GM18507 (cell line): ENCODE measurements at regions not wholly inside any gene's neighbourhood (a gene's known extent, or its start where the extent isn't known, plus 50 kb on each side); places are given as distances from the start of the nearest gene placed in this dataset.

Experiments used
- DNase-seq: peaks from one replicate; pipeline ENCODE4 v3.0.0; 2011; ENCODE audit warnings: low read depth; ENCODE audit not compliant: insufficient read length; ENCODE audit errors: extremely low spot score
- FAIRE-seq: peaks from 2 replicates; lab custom pipeline; 2011; peaks lifted over from hg19 to GRCh38; lab: Jason Lieb, UNC

- DNase-seq = no peak
Observed at GRCh38 chr11:91742155-91742554, 482.5 kb upstream of the FAT3 start.

GRCh38 chr11:91731051-91731450 is 493.6 kb upstream of the FAT3 start:
- DNase-seq = no peak
- no peak for FAIRE-seq

More at GRCh38 chr11:91742155-91742554, 482.5 kb upstream of the FAT3 start:
- no peak for FAIRE-seq

- no peak for DNase-seq
- no peak for FAIRE-seq
Observed at GRCh38 chr11:91730620-91731019, 494.0 kb upstream of the FAT3 start.

GRCh38 chr11:91730057-91730456 is 494.6 kb upstream of the FAT3 start:
- DNase-seq (no peak), FAIRE-seq (no peak)

DNA sequence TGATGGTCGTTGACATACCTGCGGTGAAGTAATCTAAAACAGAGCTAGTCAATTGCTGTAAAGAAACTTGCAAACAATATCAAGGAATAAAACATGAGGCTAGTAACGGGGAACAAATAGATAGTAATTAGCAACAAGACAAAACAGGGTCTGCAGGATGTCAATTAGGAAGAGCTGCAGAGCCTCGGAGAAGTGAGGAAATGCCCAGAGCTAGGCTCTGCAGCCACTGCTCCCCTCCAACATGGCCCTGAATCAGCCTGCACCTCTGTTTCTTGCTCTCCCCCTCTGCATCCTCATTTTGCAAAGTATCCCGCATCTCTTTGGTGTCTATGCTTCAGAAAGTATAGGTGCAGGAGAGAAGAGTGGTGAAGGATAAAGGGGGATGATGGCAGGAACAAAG is 507.4 kb upstream of the FAT3 start:
- FAIRE-seq (no peak), DNase-seq (no peak)

GRCh38 chr11:91707652-91708482 is 516.8 kb upstream of the FAT3 start:
- FAIRE-seq (no peak), DNase-seq (no peak)

- DNase-seq = no peak
- FAIRE-seq = no peak
Observed at GRCh38 chr11:91703042-91703441, 521.6 kb upstream of the FAT3 start.

GRCh38 chr11:91700854-91701253 is 523.8 kb upstream of the FAT3 start:
- DNase-seq = no peak
- no peak for FAIRE-seq

DNA sequence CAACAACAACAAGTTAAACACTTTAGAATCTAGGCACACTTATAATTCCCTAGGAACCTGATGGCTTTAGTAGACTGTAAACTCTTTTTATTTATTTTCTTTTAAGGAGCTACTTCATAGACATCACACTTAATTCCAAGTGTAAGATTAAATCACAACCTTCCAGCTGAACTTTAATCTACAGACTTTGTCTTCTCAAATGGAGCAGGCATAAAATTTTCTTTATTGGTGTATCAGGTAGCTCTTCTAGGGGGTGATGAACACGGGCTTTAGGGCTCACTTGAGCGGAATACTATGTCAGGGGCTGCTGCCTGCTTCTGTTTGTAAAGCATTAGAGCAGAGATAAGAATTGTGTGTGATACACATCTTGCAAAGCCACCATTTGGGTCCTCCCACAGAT is 525.8 kb upstream of the FAT3 start:
- DNase-seq (no peak), FAIRE-seq (no peak)

DNA sequence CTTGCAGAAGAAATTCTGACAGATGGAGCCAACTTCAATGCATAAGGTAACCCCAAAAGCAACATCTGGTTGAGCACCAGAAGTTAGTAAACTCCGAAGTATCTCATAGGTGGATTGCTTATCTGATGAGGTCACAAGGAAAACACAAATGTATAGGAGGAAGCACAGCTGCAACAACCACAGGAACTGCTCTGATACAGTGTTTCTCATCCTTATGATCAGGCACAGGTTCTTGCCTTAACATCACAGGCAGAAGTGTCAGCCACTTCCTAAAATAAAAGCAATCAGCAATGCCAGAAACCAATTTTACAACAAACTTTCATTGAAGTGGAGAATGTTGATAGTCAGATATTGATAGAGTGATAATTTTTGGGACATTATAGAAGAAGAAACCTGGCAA is 530.3 kb upstream of the FAT3 start:
- FAIRE-seq = no peak
- DNase-seq = no peak

DNA sequence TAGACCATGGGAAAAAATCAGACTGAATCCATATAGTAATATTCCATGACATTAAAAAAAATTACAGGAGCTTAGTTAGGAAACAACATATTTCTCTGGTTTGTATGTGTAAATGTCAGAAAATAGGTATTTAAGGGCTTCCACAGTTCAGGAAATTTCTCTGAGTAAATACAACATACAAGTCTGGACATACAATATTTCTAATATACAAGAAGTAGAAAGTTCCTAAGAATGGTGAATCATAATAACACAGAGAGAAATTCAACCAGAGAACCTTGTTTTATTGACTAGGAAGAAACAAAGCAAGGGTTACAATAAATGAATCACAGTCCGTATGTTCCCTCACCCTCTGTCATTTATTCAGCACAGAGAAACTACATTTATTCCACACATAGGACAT is 532.7 kb upstream of the FAT3 start:
- DNase-seq (no peak), FAIRE-seq (no peak)

GRCh38 chr11:91688672-91689071 is 535.9 kb upstream of the FAT3 start:
- DNase-seq (no peak), FAIRE-seq (no peak)

- no peak for FAIRE-seq
- DNase-seq = no peak
Observed at GRCh38 chr11:91686700-91687099, 537.9 kb upstream of the FAT3 start.

DNA sequence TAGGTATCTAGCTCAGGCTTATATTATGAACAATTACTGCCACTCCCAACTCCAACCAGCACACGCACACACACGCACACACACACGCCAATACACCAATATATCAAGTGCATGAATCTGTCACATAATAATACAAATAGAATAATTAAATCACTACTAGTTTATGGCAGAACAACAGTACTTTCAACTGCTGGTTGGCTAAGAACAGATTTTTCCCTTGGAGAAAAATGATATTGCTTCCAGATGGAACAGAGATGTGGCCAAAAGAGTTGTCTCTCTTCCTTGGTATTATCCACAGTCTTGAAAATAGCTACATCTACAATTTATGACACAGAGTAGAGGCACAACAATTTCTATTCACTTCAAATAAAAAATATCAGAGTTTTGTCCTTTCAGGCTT is 538.3 kb upstream of the FAT3 start:
- DNase-seq (no peak), FAIRE-seq (no peak)

- DNase-seq (no peak), FAIRE-seq (no peak)
Observed at GRCh38 chr11:91673705-91674104, 550.9 kb upstream of the FAT3 start.

DNA sequence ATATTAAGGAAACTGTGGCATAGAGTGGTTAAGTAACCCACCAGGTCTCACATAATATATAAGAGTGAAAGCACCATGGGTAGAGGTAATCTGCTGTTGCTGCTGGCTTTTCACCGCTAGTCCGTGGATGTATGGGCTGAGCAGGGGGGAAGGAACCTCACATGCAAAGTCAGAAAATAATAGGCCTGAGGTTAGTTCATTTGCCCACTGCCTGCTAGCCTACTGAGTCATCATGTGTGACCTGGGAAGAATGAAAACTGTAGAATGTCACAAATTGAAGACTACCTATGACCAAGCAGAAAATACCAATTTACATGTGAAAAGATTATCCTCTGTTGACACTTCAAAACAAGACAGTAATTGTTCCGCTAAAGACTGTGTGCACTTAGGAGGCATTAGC is 560.1 kb upstream of the FAT3 start:
- FAIRE-seq = no peak
- DNase-seq = no peak

- FAIRE-seq (no peak), DNase-seq (no peak)
Observed at GRCh38 chr11:91660036-91660435, 564.6 kb upstream of the FAT3 start.

DNA sequence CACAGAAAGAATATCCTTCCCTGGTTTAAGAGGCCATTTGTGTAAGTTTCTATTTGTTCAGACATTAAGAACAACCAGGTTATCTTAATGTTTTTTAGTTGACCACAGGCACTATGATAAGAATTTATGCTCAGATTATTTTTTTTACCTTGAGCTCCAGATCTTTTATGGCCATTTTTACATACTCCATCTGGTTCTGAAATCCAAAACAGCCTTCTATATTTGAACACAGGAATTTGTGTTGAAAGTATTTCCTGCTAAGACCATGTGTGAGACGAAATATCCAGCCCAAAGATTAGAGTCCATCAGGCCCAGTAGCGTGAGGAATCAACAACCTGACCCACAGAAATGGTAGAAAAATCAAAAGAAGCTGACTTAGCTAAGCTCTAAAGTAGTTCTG is 569.9 kb upstream of the FAT3 start:
- DNase-seq (no peak), FAIRE-seq (no peak)

GRCh38 chr11:91653079-91653754 is 571.4 kb upstream of the FAT3 start:
- FAIRE-seq (no peak), DNase-seq (no peak)

DNA sequence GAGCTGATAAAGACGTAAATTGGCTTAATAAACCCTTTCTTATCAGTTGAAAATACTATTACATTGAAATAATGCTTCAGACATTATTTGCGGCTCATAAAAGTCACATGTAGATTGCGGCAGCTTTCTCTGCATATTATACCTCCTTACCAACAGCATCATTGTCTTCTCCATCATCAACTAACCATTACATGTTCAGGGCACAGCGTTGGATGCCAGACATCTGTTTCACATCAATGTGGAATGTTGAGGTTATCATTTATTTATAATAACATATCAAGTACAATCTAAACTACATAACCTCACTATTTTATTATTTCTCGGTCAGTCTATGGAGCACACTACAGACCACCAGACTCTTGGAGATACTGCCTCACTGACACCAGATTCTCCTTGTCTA is 573.8 kb upstream of the FAT3 start:
- DNase-seq (no peak), FAIRE-seq (no peak)

DNA sequence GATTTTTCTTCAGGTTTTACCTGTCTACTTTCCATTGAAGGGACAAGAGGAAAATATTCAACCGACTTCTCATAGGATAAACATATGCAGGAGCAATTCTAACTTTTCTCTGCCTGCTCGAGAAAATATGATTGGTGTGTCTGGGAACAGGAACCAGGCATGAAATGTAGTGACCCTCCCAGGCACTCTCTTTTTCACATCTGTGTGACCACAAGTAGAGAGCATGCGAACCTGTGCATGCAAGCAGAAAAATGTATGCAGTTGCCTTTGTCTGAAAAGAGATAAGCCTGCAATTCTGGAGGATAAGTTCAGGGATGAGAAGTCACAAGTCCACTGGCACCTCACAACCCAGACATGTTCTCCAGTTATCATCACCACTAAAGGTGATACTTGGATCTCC is 583.5 kb upstream of the FAT3 start:
- FAIRE-seq = no peak
- DNase-seq = no peak
